ENCODE measurements at regions not wholly inside any gene's neighbourhood (a gene's known extent, or its start where the extent isn't known, plus 50 kb on each side); places are given as distances from the start of the nearest gene placed in this dataset.

DNA sequence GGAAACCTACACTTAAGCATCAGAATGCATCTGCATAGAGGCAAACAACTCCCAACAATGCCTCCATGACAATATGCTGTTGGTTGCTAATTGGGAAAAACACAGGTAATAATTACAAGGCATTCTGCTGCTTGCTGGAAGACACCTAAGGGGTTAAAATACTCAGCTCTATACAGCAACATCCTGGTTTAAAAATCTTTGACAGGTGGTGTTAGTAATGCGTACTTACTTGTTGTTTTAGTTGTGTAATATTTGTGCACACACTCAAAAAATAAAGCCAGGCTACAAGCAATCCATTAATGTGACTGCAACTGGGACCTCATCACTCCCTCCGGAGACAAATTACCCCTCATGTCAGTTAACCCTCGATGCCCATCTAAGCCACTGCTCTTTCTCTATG is 126.3 kb upstream of the ELL2 start:
- no peak for TF ChIP-seq CTCF (IDR thresholded peaks at IDR 0.05)
- TF ChIP-seq POLR2A (IDR thresholded peaks at IDR 0.05), result no peak

All from tibial nerve (tissue), 3 donors.